AG04449 (cell line): ENCODE measurements at regions not wholly inside any gene's neighbourhood (a gene's known extent, or its start where the extent isn't known, plus 50 kb on each side); places are given as distances from the start of the nearest gene placed in this dataset.

Experiments
- CTCF ChIA-PET: fragments of 350-600 bp; formaldehyde crosslinking; extraction: SDS; loops from one replicate; lab custom pipeline; 2021; ENCODE audit warnings: antibody characterized with exemption; lab: Yijun Ruan, JAX
- POLR2A ChIA-PET: fragments of 400-600, 350-600 bp; formaldehyde crosslinking; extraction: SDS; loops from one replicate; lab custom pipeline; 2020; ENCODE audit warnings: antibody characterized with exemption, inconsistent platforms; lab: Yijun Ruan, JAX
- DNase-seq: peaks from one replicate; pipeline ENCODE4 v3.0.0-alpha.2; 2010; ENCODE audit warnings: low read depth, low spot score
- H3K4me3 ChIP-seq: 2 replicates; pipeline ENCODE4 v1.5.1; 2011; ENCODE audit warnings: low read depth, mild to moderate bottlenecking, control low read depth, low read length
- CTCF ChIP-seq: IDR thresholded peaks from one replicate; pipeline ENCODE4 v1.5.1; 2011; ENCODE audit warnings: mild to moderate bottlenecking, moderate library complexity, low read length, control low read depth, inconsistent platforms; ENCODE audit not compliant: insufficient read depth; ENCODE audit errors: missing control alignments

GRCh38 chr22:49101873-49102272 is 725.8 kb downstream of the BRD1 start:
- POLR2A ChIA-PET: no interaction called here
- CTCF ChIA-PET: no interaction called here
- no peak overlapping the region for H3K4me3 ChIP-seq
- no peak for TF ChIP-seq CTCF
- DNase-seq: no peak

GRCh38 chr22:49101225-49101624 is 726.4 kb downstream of the BRD1 start:
- ChIA-PET CTCF (no interaction called here), POLR2A (no interaction called here)

GRCh38 chr22:49100773-49101172 is 726.9 kb downstream of the BRD1 start:
- DNase-seq: no peak
- TF ChIP-seq CTCF: no peak
- CTCF ChIA-PET: no interaction called here
- POLR2A ChIA-PET: no interaction called here
- H3K4me3 ChIP-seq: no peak overlapping the region

More at GRCh38 chr22:49101225-49101624, 726.4 kb downstream of the BRD1 start:
- no peak for DNase-seq
- no peak overlapping the region for H3K4me3 ChIP-seq
- no peak for TF ChIP-seq CTCF

GRCh38 chr22:49100316-49100715 is 727.4 kb downstream of the BRD1 start:
- H3K4me3 ChIP-seq: no peak overlapping the region
- no peak for DNase-seq
- TF ChIP-seq CTCF: no peak
- ChIA-PET CTCF (no interaction called here), POLR2A (no interaction called here)

- POLR2A ChIA-PET: no interaction called here
- CTCF ChIA-PET: no interaction called here
- H3K4me3 ChIP-seq: no peak overlapping the region
- TF ChIP-seq CTCF: no peak
- no peak for DNase-seq
These were observed 728.1 kb downstream of the BRD1 start for GRCh38 chr22:49099496-49100124.

- POLR2A ChIA-PET: no interaction called here
- no peak for DNase-seq
- H3K4me3 ChIP-seq: no peak overlapping the region
- TF ChIP-seq CTCF: no peak
- CTCF ChIA-PET: no interaction called here
These were observed 728.6 kb downstream of the BRD1 start for GRCh38 chr22:49099089-49099488.
